HL-60/S4 (cell line): ENCODE measurements at regions not wholly inside any gene's neighbourhood (a gene's known extent, or its start where the extent isn't known, plus 50 kb on each side); places are given as distances from the start of the nearest gene placed in this dataset.

Experiments used
- in situ Hi-C: fragments of 300-500 bp; cut with MboI; formaldehyde crosslinking; loops from 2 replicates; pipeline ENCODE4 v1.14.3; 2022; ENCODE audit warnings: low sequenced_read_pairs

GRCh38 chr2:126527836-126528490 lies 128.0 kb upstream of the GYPC start:
- in situ Hi-C loops, result loop anchor here (25.0 kb wide), 1 partner anchor 234 kb away; no protein-coding TSS in a partner anchor

- in situ Hi-C loops, result loop anchor here (25.0 kb wide), 1 partner anchor 231 kb away; no protein-coding TSS in a partner anchor
These were observed 124.9 kb upstream of the GYPC start for GRCh38 chr2:126531029-126531428.

DNA sequence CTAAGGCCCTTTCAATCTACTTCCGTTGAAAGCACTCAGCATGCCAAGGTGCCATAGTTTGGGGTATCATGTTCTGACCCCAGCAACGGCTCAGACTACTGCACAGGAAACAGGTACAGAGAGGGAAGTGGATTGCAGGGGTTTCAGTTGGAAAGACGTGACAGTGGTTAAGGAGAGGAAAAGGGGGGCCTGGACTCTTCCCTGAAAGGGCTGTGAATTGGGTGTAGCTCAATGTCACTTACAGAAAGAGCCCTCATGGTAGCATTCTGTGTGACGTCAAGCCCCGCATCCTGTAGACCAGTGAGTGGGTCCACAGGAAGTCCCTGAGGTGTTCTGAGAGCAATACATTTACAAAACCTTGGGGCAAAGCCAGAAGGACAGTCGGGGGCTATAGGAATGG lies 121.5 kb upstream of the GYPC start:
- in situ Hi-C loops, result loop anchor here (25.0 kb wide), 1 partner anchor 228 kb away; no protein-coding TSS in a partner anchor

DNA sequence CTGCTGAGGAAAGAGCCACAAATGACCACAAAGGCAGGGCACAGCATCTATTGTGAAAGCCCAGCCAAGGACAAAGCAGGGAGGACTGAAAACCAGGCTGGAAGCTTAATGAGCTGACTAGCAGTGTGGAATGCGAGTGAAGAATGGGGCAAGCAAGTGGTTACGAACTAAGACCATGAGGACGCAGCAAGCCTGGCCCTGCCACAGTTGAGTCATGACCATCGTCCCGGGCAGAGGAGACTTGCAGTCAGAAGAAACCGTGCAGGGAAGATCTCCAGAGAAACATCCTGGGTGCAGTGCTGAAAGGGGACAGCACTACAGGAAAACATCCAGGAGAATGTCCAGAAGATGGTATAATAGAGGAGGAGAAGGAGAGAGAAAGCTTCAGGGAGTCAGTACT lies 120.5 kb upstream of the GYPC start:
- in situ Hi-C loops, result loop anchor here (25.0 kb wide), 1 partner anchor 227 kb away; no protein-coding TSS in a partner anchor

DNA sequence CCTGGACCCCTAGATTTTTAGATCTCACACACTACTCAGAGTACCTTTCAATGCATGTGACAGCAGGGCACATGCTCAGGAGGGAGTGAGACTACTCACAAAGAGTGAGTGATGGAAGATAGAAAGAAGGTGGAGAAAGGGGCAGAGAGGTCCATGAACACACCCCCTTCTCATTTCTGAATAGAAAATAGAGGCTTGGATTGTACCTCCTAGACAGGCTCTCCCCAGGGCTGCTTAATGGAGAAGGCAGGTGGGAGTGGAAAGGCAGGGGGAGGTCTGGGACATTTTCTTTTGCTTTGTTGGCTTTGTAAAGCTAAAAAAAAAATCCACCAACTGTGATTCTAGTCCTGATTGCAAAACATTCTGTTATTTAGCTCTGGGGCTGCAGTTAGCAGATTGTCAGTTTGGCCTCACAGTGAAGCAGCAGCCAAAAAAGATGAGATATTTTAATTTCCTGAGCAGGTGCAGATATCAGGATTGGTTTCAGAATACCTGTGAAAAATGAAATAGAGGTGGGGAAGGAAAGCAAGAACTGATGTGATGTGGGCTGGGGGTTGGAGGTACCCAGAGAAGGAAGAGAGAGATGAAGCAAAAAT lies 119.3 kb upstream of the GYPC start:
- in situ Hi-C loops, result loop anchor here (25.0 kb wide), 1 partner anchor 226 kb away; no protein-coding TSS in a partner anchor

DNA sequence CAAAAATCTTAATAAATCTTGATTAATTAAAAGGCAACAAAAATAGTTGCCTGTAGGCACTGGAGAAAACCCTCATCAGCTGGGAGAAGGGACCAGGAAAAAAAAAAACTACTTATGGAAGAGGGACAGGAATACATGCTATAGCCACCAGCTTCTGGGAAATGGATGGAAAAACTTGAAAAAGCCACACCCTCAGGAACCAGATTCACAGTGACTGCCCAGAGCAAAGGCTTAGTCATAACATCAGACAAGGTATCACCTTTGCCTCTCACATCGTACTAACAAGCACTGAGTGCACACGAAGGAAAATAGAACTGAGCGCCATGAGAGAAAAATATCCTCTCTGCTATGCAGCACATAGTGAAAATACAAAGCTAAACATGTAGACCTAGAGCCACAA lies 116.9 kb upstream of the GYPC start:
- in situ Hi-C loops, result loop anchor here (25.0 kb wide), 1 partner anchor 223 kb away; no protein-coding TSS in a partner anchor

- in situ Hi-C loops, result loop anchor here (25.0 kb wide), 1 partner anchor 220 kb away; no protein-coding TSS in a partner anchor
These were observed 113.7 kb upstream of the GYPC start for GRCh38 chr2:126542247-126542646.

- in situ Hi-C loops, result loop anchor here (25.0 kb wide), 1 partner anchor 219 kb away; no protein-coding TSS in a partner anchor
These were observed 112.9 kb upstream of the GYPC start for GRCh38 chr2:126543081-126543480.

- in situ Hi-C loops, result no loop called here
These were observed 97.9 kb upstream of the GYPC start for GRCh38 chr2:126558029-126558428.

GRCh38 chr2:126568734-126569133 lies 87.2 kb upstream of the GYPC start:
- in situ Hi-C loops, result no loop called here

DNA sequence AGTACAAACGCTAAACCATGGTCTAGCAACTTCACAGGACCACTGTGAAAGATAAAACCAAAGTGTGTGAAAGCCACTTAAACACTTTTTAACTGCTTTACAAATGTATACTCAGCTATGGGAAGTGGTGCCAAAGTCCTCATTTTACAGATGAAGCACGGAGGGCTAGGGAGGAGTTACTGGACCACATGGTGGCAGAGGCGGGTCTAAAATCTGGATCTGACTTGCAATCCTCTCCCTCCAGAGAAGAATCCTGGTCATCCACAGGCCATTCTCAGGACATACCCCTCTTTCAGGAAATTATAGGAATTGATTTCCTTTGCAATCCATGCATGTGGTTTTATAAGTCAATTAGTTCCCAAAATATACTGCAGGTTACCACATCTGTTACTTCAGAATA lies 84.6 kb upstream of the GYPC start:
- in situ Hi-C loops, result no loop called here

- in situ Hi-C loops, result no loop called here
These were observed 80.3 kb upstream of the GYPC start for GRCh38 chr2:126575631-126576030.

- in situ Hi-C loops, result no loop called here
These were observed 76.1 kb upstream of the GYPC start for GRCh38 chr2:126579868-126580267.

DNA sequence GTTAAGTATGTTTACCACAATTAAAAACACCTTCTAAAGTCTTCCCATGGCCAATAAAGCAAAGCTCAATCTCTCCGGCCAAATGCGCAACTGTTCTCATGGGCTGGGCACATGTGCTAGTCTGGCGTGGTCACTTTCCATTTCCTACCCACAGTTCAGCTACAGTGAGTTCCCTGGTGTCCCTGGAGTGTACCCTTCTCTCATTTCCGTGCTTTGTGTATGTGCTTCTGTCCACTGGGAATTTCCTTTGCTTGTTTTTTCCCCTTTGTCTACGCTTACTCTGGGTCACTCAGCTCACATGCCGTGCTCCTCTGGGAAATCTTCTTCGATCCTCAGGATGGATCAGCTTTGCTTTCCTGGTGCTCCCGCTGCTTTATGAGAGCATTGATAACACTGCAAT lies 69.6 kb upstream of the GYPC start:
- in situ Hi-C loops, result no loop called here

DNA sequence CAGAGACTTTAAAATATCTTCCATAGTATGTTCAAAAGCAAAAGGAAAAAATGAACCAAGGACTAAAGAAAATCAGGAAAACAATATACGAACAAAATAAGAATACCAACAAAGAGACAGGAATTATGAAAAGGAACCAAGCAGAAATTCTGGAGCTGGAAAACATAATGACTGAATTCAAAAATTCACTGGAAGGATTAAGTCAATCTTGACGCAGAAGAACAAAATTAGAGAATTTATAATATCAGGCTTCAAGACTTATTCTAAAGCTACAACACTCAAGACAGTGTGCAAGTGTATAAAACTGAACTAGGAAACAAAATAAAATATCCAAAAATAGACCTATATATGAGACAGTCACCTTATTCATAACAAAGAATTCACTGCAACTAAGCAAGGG lies 56.9 kb upstream of the GYPC start:
- in situ Hi-C loops, result no loop called here

DNA sequence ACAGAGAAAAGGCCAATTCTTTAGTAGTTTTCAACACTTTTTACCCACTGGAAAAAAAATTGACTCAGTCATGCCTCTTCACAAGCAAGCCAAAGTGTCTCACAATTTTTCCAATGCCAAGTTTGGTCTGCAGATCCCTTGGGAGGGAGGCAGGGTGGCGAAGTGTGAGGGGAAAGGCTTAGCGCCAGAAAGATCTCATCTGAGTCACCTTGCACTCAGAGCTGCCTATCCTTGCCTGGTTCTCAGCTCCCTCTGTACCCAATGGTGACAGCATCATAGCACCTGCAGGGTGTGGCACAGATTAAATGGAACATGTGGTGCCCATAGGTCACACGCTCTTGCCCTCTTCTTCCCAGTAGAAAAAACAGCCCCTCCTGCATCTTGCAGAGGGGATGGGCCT lies 55.2 kb upstream of the GYPC start:
- in situ Hi-C loops, result no loop called here

- in situ Hi-C loops, result no loop called here
These were observed 53.6 kb upstream of the GYPC start for GRCh38 chr2:126602334-126602733.
